ENCODE measurements at regions not wholly inside any gene's neighbourhood (a gene's known extent, or its start where the extent isn't known, plus 50 kb on each side); places are given as distances from the start of the nearest gene placed in this dataset.

DNA sequence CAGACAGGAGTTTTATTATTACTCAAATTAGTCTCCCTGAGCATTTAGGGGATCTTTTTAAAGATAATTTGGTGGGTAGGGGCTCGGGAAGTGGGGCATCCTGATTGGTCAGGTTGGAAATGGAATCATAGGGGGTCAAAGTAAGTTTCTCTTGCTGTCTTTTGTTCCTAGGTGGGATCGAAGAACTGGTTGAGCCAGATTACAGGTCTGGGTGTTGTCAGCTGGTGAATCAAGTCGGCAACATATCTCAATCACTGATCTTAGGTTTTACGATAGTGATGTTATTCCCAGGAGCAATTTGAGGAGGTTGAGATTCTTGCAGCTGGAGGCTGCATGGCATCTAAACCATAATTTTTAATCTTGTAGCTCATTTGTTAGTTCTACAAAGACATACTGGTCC, 629.5 kb upstream of the AMOT start:
- FAIRE-seq (no peak), DNase-seq (ENCODE audit: extremely low read depth in 1 of 4, low spot score in 3 of 4) (no peak), ATAC-seq (no peak)
- H3K4me1 ChIP-seq (replicated peaks in 1 of 2; ENCODE audit: control insufficient read depth in 2 of 2, insufficient read depth in 2 of 2, low read length in 2 of 2): no peaks in the 10 kb centered on the region
- no peaks in the 10 kb centered on the region for H3K36me3 ChIP-seq (ENCODE audit: control insufficient read depth, insufficient read depth, low read length)
- no peaks in the 10 kb centered on the region for H4K20me1 ChIP-seq (replicated peaks; ENCODE audit: control insufficient read depth, insufficient read depth, low read length)
- no peaks in the 10 kb centered on the region for H3K79me2 ChIP-seq (ENCODE audit: control insufficient read depth, insufficient read depth, low read length)
- intact Hi-C loops (cut with micrococcal nuclease): no loop called here
- WGBS (ENCODE audit: insufficient coverage, low coverage, missing lambda C conversion rate): 3% methylated on average over 4 of the region's 4 CpGs
- no peaks in the 10 kb centered on the region for H3K27me3 ChIP-seq (ENCODE audit: control insufficient read depth in 2 of 2, insufficient read depth in 2 of 2, low read length in 2 of 2)
- ChIA-PET CTCF (ENCODE audit: low intra/inter-chr PET ratio) (no interaction called here), POLR2A (no interaction called here)
- H3K4me2 ChIP-seq (ENCODE audit: insufficient read depth, low read length): no peak overlapping the region
- no peak overlapping the region for H2AFZ ChIP-seq (ENCODE audit: low read depth, low read length)
- no peak overlapping the region for H3K9ac ChIP-seq (ENCODE audit: insufficient read depth in 1 of 2, low read depth in 2 of 2, low read length in 2 of 2)
- TF ChIP-seq CHCHD3 (CRISPR knock-in tag; IDR thresholded peaks at IDR 0.05) (no peak), ZNF174 (CRISPR knock-in tag; IDR thresholded peaks at IDR 0.05) (no peak), ZNF584 (CRISPR knock-in tag; IDR thresholded peaks at IDR 0.05; ENCODE audit: low read depth) (no peak), ZNF121 (CRISPR knock-in tag; conservative IDR thresholded peaks at IDR 0.05) (no peak), EZH2 (IDR thresholded peaks at IDR 0.05; ENCODE audit: borderline replicate concordance, low read depth, low read length) (no peak)
- no peak overlapping the region for H3K4me3 ChIP-seq
- BruUV-seq (replicated peaks): no TSS peak
- H3K9me1 ChIP-seq (ENCODE audit: control insufficient read depth, insufficient read depth, low read length): no peaks in the 10 kb centered on the region
- H3K9me3 ChIP-seq (replicated peaks; ENCODE audit: control insufficient read depth, insufficient read depth, low read depth, low read length): no peaks in the 10 kb centered on the region
- no peak overlapping the region for H3K27ac ChIP-seq (ENCODE audit: extremely low read depth, low read depth, low read length)
- in situ Hi-C loops (cut with MboI): no loop called here

DNA sequence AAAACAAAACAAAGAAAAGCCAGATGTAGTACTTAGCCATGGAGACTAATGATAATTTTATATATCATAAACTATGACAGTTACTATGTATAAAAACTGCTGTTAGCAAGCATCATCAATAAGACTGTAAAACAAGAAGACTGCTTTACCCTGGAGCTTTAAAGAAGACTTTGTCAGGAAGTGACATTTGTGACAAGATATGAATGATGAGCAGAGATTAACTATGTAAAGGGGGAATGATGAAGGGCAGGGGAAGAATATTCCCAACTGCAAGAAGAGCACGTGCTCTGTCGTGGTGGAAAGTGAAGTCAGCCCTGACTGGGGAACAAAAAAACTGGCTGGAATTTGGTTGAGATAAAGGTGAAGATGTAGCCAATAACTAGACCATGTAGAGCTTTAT, 617.1 kb upstream of the AMOT start:
- FAIRE-seq: no peak
- no peak overlapping the region for H3K9ac ChIP-seq (ENCODE audit: insufficient read depth in 1 of 2, low read depth in 2 of 2, low read length in 2 of 2)
- no peak overlapping the region for H3K4me2 ChIP-seq (ENCODE audit: insufficient read depth, low read length)
- CTCF ChIA-PET (ENCODE audit: low intra/inter-chr PET ratio): no interaction called here
- intact Hi-C loops (cut with micrococcal nuclease): no loop called here
- no peak overlapping the region for H3K27ac ChIP-seq (ENCODE audit: extremely low read depth, low read depth, low read length)
- H3K79me2 ChIP-seq (ENCODE audit: control insufficient read depth, insufficient read depth, low read length): no peaks in the 10 kb centered on the region
- TF ChIP-seq ZNF263 (CRISPR knock-in tag; IDR thresholded peaks at IDR 0.05; ENCODE audit: borderline replicate concordance): no peak
- TF ChIP-seq CHCHD3 (CRISPR knock-in tag; IDR thresholded peaks at IDR 0.05): no peak
- TF ChIP-seq ZKSCAN8 (CRISPR knock-in tag; IDR thresholded peaks at IDR 0.05): no peak
- TF ChIP-seq XRCC5 (IDR thresholded peaks at IDR 0.05; ENCODE audit: low read depth, low read length): no peak
- no peak for TF ChIP-seq ZBTB49 (CRISPR knock-in tag; IDR thresholded peaks at IDR 0.05; ENCODE audit: borderline replicate concordance)
- TF ChIP-seq CBX5 (IDR thresholded peaks at IDR 0.05; ENCODE audit: borderline replicate concordance, low read depth): no peak
- TF ChIP-seq MCM2 (IDR thresholded peaks at IDR 0.05; ENCODE audit: low read depth): no peak
- no peak for TF ChIP-seq ZNF280A (IDR thresholded peaks at IDR 0.05; ENCODE audit: low read depth, partially characterized antibody)
- TF ChIP-seq ZNF77 (CRISPR knock-in tag; IDR thresholded peaks at IDR 0.05): no peak
- in situ Hi-C loops (cut with MboI): no loop called here
- no peak for DNase-seq (ENCODE audit: extremely low read depth in 1 of 4, low spot score in 3 of 4)
- H3K9me3 ChIP-seq (replicated peaks; ENCODE audit: control insufficient read depth, insufficient read depth, low read depth, low read length): no peaks in the 10 kb centered on the region
- no TSS peak for BruUV-seq (replicated peaks)
- H4K20me1 ChIP-seq (replicated peaks; ENCODE audit: control insufficient read depth, insufficient read depth, low read length): no peaks in the 10 kb centered on the region
- no peak for ATAC-seq
- WGBS (ENCODE audit: insufficient coverage, low coverage, missing lambda C conversion rate): 0% methylated on average over 2 of the region's 2 CpGs
- H3K9me1 ChIP-seq (ENCODE audit: control insufficient read depth, insufficient read depth, low read length): no peaks in the 10 kb centered on the region
- H3K36me3 ChIP-seq (ENCODE audit: control insufficient read depth, insufficient read depth, low read length): no peaks in the 10 kb centered on the region
- H3K4me1 ChIP-seq (replicated peaks in 1 of 2; ENCODE audit: control insufficient read depth in 2 of 2, insufficient read depth in 2 of 2, low read length in 2 of 2): no peaks in the 10 kb centered on the region
- H3K27me3 ChIP-seq (ENCODE audit: control insufficient read depth in 2 of 2, insufficient read depth in 2 of 2, low read length in 2 of 2): no peaks in the 10 kb centered on the region
- H3K4me3 ChIP-seq: no peak overlapping the region
- POLR2A ChIA-PET: no interaction called here
- no peak overlapping the region for H2AFZ ChIP-seq (ENCODE audit: low read depth, low read length)

Measured in K562 (cell line).